HepG2 (cell line): ENCODE measurements at regions not wholly inside any gene's neighbourhood (a gene's known extent, or its start where the extent isn't known, plus 50 kb on each side); places are given as distances from the start of the nearest gene placed in this dataset.

Experiments used
- ATAC-seq: fragments of 200-7000 bp; cut with Tn5 transposase; 3 replicates; pipeline ENCODE4 v1.9.1; 2020; ENCODE audit warnings: mild to moderate bottlenecking, moderate library complexity
- BruUV-seq: library from RNA; stranded (reverse); fragments of 400-500 nt; replicated peaks from 2 replicates; lab custom pipeline; 2021; lab: Mats Ljungman, UMichigan
- CTCF ChIA-PET: fragments of 300-600 bp; formaldehyde crosslinking; extraction: SDS; loops from one replicate; lab custom pipeline; 2021; ENCODE audit warnings: low total read pairs, inconsistent platforms, low intra/inter-chr PET ratio; lab: Yijun Ruan, JAX
- POLR2A ChIA-PET: fragments of 350-600 bp; sonication (Branson Sonifier 250); formaldehyde crosslinking; loops from one replicate; lab custom pipeline; 2020; ENCODE audit warnings: antibody characterized with exemption, inconsistent platforms; lab: Yijun Ruan, JAX
- DNase-seq: peaks from one replicate; pipeline ENCODE4 v3.0.0-alpha.2; 2015; ENCODE audit warnings: low spot score
- FAIRE-seq: peaks from 3 replicates; lab custom pipeline; 2011; peaks lifted over from hg19 to GRCh38; lab: Jason Lieb, UNC
- H2AFZ ChIP-seq: one replicate; pipeline ENCODE4 v1.6.1; 2011; ENCODE audit warnings: low read length, inconsistent platforms
- H3K27ac ChIP-seq: fragments of 300-600 bp; 3 replicates; pipeline ENCODE4 v1.8.0; 2011; ENCODE audit warnings: mixed run types, mild to moderate bottlenecking, mixed read lengths, low read length, inconsistent platforms; ENCODE audit not compliant: insufficient read depth; ENCODE audit errors: extremely low read length
- H3K27me3 ChIP-seq, 2 experiments: fragments of 200-600 bp in 1 of 2; 2 replicates in 1 of 2; 3 replicates in 1 of 2; pipeline versions ENCODE4 v1.6.0 to v1.8.0; 2011; ENCODE audit warnings: low read length in 2 of 2, mild to moderate bottlenecking in 2 of 2, moderate library complexity in 2 of 2, inconsistent platforms in 1 of 2; ENCODE audit not compliant: insufficient read depth in 2 of 2, control insufficient read depth in 1 of 2
- H3K36me3 ChIP-seq, 2 experiments: fragments of 200-600 bp in 1 of 2; replicated peaks in 1 of 2; 2 replicates in 1 of 2; 3 replicates in 1 of 2; pipeline versions ENCODE4 v1.5.1 to v1.8.0; 2011; ENCODE audit warnings: low read length in 2 of 2, inconsistent platforms in 1 of 2; ENCODE audit not compliant: insufficient read depth in 2 of 2, control insufficient read depth in 1 of 2
- H3K4me1 ChIP-seq: 2 replicates; pipeline ENCODE4 v1.5.1; 2012; ENCODE audit warnings: low read length, inconsistent platforms; ENCODE audit not compliant: insufficient read depth
- H3K4me2 ChIP-seq: 2 replicates; pipeline ENCODE4 v1.6.0; 2011; ENCODE audit warnings: low read depth, low read length, inconsistent platforms
- H3K4me3 ChIP-seq, 3 experiments: fragments of 200-600 bp in 1 of 3; sonication (generic), shearing (Covaris generic) in 1 of 3; replicated peaks in 1 of 3; 2 replicates each; pipeline ENCODE4 v1.5.1; 2011 to 2016; ENCODE audit warnings: low read length in 3 of 3, inconsistent platforms in 2 of 3, low read depth in 2 of 3, mild to moderate bottlenecking in 2 of 3, control low read depth in 1 of 3, mixed read lengths in 1 of 3; ENCODE audit not compliant: insufficient read depth in 1 of 3
- H3K79me2 ChIP-seq: one replicate; pipeline ENCODE4 v1.6.1; 2011; ENCODE audit warnings: low read length, inconsistent platforms; ENCODE audit not compliant: insufficient read depth
- H3K9ac ChIP-seq: 2 replicates; pipeline ENCODE4 v1.6.0; 2011; ENCODE audit warnings: mild to moderate bottlenecking, low read depth, low read length, inconsistent platforms; ENCODE audit not compliant: insufficient read depth
- H3K9me3 ChIP-seq: 2 replicates; pipeline ENCODE4 v1.5.1; 2012; ENCODE audit warnings: mild to moderate bottlenecking, low read length
- H4K20me1 ChIP-seq: 2 replicates; pipeline ENCODE4 v1.6.0; 2011; ENCODE audit warnings: inconsistent platforms, mild to moderate bottlenecking, low read length, moderate library complexity; ENCODE audit not compliant: insufficient read depth
- ARID4A ChIP-seq: sonication (generic); formaldehyde crosslinking; IDR thresholded peaks from 2 replicates; pipeline ENCODE4 v1.5.0; 2020; ENCODE audit warnings: mild to moderate bottlenecking, missing genetic modification reagents, borderline replicate concordance
- HMGXB3 ChIP-seq: sonication (generic); formaldehyde crosslinking; IDR thresholded peaks from 2 replicates; pipeline ENCODE4 v1.4.0; 2020; ENCODE audit warnings: missing genetic modification reagents, borderline replicate concordance
- HOXA5 ChIP-seq: sonication (generic); formaldehyde crosslinking; IDR thresholded peaks from 2 replicates; pipeline ENCODE4 v1.4.0; 2020; ENCODE audit warnings: missing genetic modification reagents
- MIER3 ChIP-seq: IDR thresholded peaks from 2 replicates; pipeline ENCODE4 v1.6.1; 2016; ENCODE audit warnings: missing compliant biosample characterization, borderline replicate concordance
- NCOA5 ChIP-seq: sonication (generic); formaldehyde crosslinking; IDR thresholded peaks from 2 replicates; pipeline ENCODE4 v1.4.0; 2020; ENCODE audit warnings: missing genetic modification reagents
- PPARG ChIP-seq: conservative IDR thresholded peaks from 2 replicates; pipeline ENCODE4 v1.6.1; 2016; ENCODE audit warnings: missing biosample characterization, missing genetic modification reagents
- ZBTB33 ChIP-seq: sonication (generic); formaldehyde crosslinking; IDR thresholded peaks from 2 replicates; pipeline ENCODE4 v1.4.0; 2020; ENCODE audit warnings: missing genetic modification reagents
- ZNF431 ChIP-seq: sonication (generic); formaldehyde crosslinking; IDR thresholded peaks from 2 replicates; pipeline ENCODE4 v1.9.0; 2022; ENCODE audit warnings: missing genetic modification reagents, low read depth, mild to moderate bottlenecking, borderline replicate concordance
- ZSCAN25 ChIP-seq: sonication (generic); formaldehyde crosslinking; IDR thresholded peaks from 2 replicates; pipeline ENCODE4 v1.8.0; 2022; ENCODE audit warnings: mild to moderate bottlenecking, missing genetic modification reagents
- in situ Hi-C: cut with HindIII; loops from 2 replicates; pipeline ENCODE4 v1.10.0; 2017; ENCODE audit warnings: low pct_unique_long_range_greater_than_20kb; ENCODE audit not compliant: extremely low pct_ligation_motif_present
- intact Hi-C: fragments of 100-400 bp; cut with micrococcal nuclease; formaldehyde crosslinking; loops from one replicate; pipeline ENCODE4 v1.10.0; 2022; ENCODE audit not compliant: unreplicated experiment

- no peak for FAIRE-seq
- in situ Hi-C loops, result loop anchor here (25.0 kb wide), 1 partner anchor 1745 kb away; no protein-coding TSS in a partner anchor
Observed at GRCh38 chr2:14932285-14932684, 299.8 kb downstream of the LRATD1 start.

More at GRCh38 chr2:14932285-14932684, 299.8 kb downstream of the LRATD1 start:
- CTCF ChIA-PET, result no interaction called here
- H3K79me2 ChIP-seq, result no peaks in the 10 kb centered on the region
- no peak overlapping the region for H3K4me2 ChIP-seq
- no peak overlapping the region for H3K9ac ChIP-seq
- DNase-seq, result no peak
- H3K4me1 ChIP-seq, result no peaks in the 10 kb centered on the region
- no peaks in the 10 kb centered on the region for H3K36me3 ChIP-seq
- POLR2A ChIA-PET, result no interaction called here
- H4K20me1 ChIP-seq, result no peaks in the 10 kb centered on the region
- H2AFZ ChIP-seq, result no peak overlapping the region
- no peak for ATAC-seq
- TF ChIP-seq HMGXB3 (CRISPR knock-in tag), result no peak
- TF ChIP-seq ZBTB33 (CRISPR knock-in tag), result no peak
- TF ChIP-seq MIER3, result no peak
- TF ChIP-seq HOXA5 (CRISPR knock-in tag), result no peak
- TF ChIP-seq ZSCAN25 (CRISPR knock-in tag), result no peak
- no peak for TF ChIP-seq ZNF431 (CRISPR knock-in tag)
- TF ChIP-seq PPARG (CRISPR knock-in tag), result no peak
- TF ChIP-seq ARID4A (CRISPR knock-in tag), result no peak
- TF ChIP-seq NCOA5, result no peak
- intact Hi-C loops, result no loop called here
- H3K4me3 ChIP-seq, result no peak overlapping the region
- H3K27ac ChIP-seq, result no peak overlapping the region
- BruUV-seq, result no TSS peak
- no peaks in the 10 kb centered on the region for H3K27me3 ChIP-seq
- H3K9me3 ChIP-seq, result peaks cover 2% of the 10 kb centered on the region; the same call in 1 of the 2 replicates
